GM12875 (cell line): ENCODE measurements at regions not wholly inside any gene's neighbourhood (a gene's known extent, or its start where the extent isn't known, plus 50 kb on each side); places are given as distances from the start of the nearest gene placed in this dataset.
"Not testable (repeated sequence)": the region's sequence is repeated elsewhere in the genome, so short reads cannot be mapped to it uniquely, and the experiment has no call there.

Experiments
- H3K4me3 ChIP-seq: one replicate; pipeline ENCODE4 v1.5.1; 2011; ENCODE audit warnings: low read depth, low read length, control low read depth
- CTCF ChIP-seq: IDR thresholded peaks from 2 replicates; pipeline ENCODE4 v1.5.1; 2011; ENCODE audit warnings: low read depth, mild to moderate bottlenecking, control low read depth, inconsistent platforms, low read length, moderate library complexity, borderline replicate concordance; ENCODE audit not compliant: insufficient read depth

DNA sequence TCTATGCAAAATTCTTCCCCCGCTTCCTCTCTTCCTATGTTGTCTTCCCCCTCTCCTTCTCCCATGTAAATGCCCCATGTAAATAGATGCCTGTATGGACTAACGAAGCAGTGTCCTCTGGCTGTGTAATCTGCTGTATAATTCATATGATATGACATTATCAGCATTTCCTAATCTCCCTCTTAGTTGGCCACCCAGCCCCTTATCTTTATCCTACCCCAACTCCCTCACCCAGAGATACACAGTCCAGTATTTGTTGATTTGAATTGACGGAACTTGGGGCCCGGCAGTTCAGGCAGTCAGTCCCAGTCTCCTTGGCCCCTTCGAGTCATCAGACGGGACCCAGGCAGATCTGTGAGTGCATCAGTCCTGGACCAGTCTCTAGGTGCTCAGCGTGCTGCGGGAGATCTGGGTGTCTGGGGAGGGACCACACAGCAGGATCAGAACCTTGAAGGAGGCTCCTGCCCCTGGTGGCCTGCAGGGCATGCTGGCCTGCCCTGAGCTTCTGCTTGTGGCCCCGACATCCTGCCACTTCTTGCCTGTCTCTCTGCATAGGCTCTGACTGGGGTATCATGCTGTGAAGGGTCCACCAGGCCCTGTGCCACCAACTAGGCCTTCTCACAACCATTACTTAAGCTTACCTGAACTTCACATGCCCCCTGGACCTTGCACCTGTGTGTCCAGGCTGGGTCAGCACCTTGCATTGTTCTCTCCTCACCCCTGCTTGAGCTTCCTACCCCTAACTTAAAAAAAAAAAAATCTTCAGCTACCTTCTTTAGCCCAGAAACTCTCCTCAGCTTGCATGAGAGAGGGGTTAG, 88.1 kb upstream of the ATL2 start:
- no peak for TF ChIP-seq CTCF
- no peak overlapping the region for H3K4me3 ChIP-seq

- no peak for TF ChIP-seq CTCF
- no peak overlapping the region for H3K4me3 ChIP-seq
Measured at GRCh38 chr2:38463752-38464151, 86.7 kb upstream of the ATL2 start.

DNA sequence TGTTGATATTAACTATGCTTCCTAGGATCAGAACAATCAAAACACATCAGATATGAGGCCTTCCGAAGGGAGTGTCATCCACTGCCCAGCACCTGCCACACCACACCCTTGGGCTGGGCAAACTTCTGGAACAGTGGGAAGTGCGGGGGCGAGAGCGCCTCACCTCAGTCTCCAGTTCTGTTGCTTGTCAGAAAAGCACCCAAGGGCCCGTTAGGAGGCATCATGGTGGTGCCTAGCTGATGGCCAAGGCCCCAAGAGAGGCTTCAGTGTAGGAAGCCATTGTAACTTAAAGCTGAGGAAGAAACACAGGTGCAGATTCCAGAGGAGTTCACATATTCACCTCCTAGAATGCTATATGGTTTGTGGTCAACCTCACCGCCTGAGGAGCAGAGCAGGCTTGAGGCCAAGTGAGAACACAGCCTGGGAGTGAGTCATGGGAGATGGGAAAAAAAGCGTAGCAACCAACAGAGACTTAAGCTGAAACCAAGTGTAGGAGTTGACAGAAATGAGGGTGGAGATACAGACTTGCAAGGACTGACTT, 85.1 kb upstream of the ATL2 start:
- TF ChIP-seq CTCF = no peak
- no peak overlapping the region for H3K4me3 ChIP-seq

DNA sequence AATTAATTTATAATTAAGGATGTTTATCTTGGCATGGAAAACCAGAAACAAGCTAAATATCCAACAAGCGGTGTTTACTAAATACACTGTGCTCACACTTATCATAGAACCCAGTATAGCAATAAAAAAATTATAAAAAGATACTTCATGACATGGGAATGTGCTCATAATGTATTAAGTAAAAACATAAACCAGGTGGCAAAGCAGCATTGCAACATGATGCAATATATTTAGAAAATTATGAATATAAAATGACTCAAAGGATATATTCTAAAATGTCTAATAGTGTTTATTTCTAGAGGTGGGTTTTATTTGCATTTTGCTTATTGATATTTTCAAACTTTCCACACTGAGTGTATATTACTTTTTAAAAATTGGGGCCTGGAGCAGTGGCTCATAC, 84.4 kb upstream of the ATL2 start:
- no peak overlapping the region for H3K4me3 ChIP-seq
- TF ChIP-seq CTCF = no peak

GRCh38 chr2:38460313-38460712, 83.2 kb upstream of the ATL2 start:
- TF ChIP-seq CTCF = no peak
- H3K4me3 ChIP-seq = no peak overlapping the region

DNA sequence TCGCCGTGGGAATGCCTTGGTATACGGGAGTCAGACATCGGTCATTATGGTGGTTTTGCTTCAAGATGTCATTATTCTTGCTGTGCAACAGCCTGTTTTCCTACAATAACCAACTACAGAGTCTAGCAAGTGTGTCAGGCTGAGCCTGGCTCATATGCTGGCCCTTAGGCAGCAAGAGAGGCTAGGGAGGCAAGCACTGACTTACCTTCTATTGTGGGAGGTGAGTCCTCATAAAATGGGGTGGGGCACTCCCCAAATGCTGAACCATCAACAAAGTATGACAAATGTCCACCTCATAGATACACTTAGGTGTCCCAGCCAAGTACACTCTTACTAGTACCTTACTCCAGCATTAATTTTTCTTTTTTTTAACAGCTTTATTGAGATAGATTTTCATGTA, 77.0 kb upstream of the ATL2 start:
- H3K4me3 ChIP-seq = no peak overlapping the region
- TF ChIP-seq CTCF = no peak

DNA sequence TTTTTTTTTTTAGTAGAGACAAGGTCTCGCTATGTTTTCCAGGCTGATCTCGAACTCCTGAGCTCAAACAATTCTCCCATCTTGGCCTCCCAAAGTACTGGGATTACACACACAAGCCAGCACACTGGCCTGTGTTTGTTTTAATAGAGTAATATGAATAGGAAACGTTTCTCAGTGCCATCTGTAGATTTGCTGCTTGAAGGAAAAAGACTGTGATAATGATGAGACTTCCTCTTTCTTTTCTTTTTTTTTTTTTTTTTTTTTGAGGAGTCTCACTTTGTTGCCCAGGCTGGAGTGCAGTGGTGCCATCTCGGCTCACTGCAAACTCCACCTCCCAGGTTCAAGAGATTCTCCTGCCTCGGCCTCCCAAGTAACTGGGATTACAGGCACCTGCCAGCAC, 74.7 kb upstream of the ATL2 start:
- not testable (repeated sequence) for H3K4me3 ChIP-seq
